H9 (cell line): ENCODE measurements at regions not wholly inside any gene's neighbourhood (a gene's known extent, or its start where the extent isn't known, plus 50 kb on each side); places are given as distances from the start of the nearest gene placed in this dataset.

Source experiments
- DNase-seq: peaks from one replicate; pipeline ENCODE4 v3.0.0-alpha.2; 2017
- H2AFZ ChIP-seq: one replicate; pipeline ENCODE4 v1.6.1; 2013; ENCODE audit warnings: mild to moderate bottlenecking, low read length, control low read depth, moderate library complexity
- H2AK5ac ChIP-seq: 2 replicates; pipeline ENCODE4 v1.6.1; 2013; ENCODE audit warnings: low read length, control low read depth, mixed read lengths; ENCODE audit not compliant: insufficient read length
- H2BK120ac ChIP-seq: one replicate; pipeline ENCODE4 v1.6.1; 2013; ENCODE audit warnings: low read depth, mild to moderate bottlenecking, low read length, control low read depth, inconsistent platforms; ENCODE audit not compliant: poor library complexity, severe bottlenecking
- H2BK12ac ChIP-seq: 2 replicates; pipeline ENCODE4 v1.6.1; 2013; ENCODE audit warnings: low read length, control low read depth, mixed read lengths, low read depth; ENCODE audit not compliant: insufficient read length
- H2BK15ac ChIP-seq: 2 replicates; pipeline ENCODE4 v1.6.1; 2013; ENCODE audit warnings: low read depth, low read length, control low read depth
- H2BK20ac ChIP-seq: one replicate; pipeline ENCODE4 v1.6.1; 2013; ENCODE audit warnings: low read depth, mild to moderate bottlenecking, low read length, control low read depth, inconsistent platforms; ENCODE audit not compliant: poor library complexity, severe bottlenecking
- H2BK5ac ChIP-seq: 2 replicates; pipeline ENCODE4 v1.6.1; 2013; ENCODE audit warnings: low read length, control low read depth, mixed read lengths; ENCODE audit not compliant: insufficient read length
- H3K14ac ChIP-seq: 2 replicates; pipeline ENCODE4 v1.6.1; 2013; ENCODE audit warnings: low read length, control low read depth; ENCODE audit not compliant: insufficient read depth
- H3K18ac ChIP-seq: 2 replicates; pipeline ENCODE4 v1.6.1; 2013; ENCODE audit warnings: low read depth, mild to moderate bottlenecking, mixed read lengths, low read length, control low read depth; ENCODE audit not compliant: insufficient read length
- H3K23ac ChIP-seq: 2 replicates; pipeline ENCODE4 v1.6.1; 2013; ENCODE audit warnings: low read length, control low read depth, mixed read lengths, low read depth; ENCODE audit not compliant: insufficient read length
- H3K23me2 ChIP-seq: 2 replicates; pipeline ENCODE4 v1.6.1; 2013; ENCODE audit warnings: low read depth, mild to moderate bottlenecking, mixed read lengths, low read length, control low read depth; ENCODE audit not compliant: insufficient read length, poor library complexity, severe bottlenecking
- H3K27ac ChIP-seq: 2 replicates; pipeline ENCODE4 v1.5.1; 2013; ENCODE audit warnings: low read length, control low read depth, mixed read lengths, low read depth; ENCODE audit not compliant: insufficient read length
- H3K27me3 ChIP-seq: 2 replicates; pipeline ENCODE4 v1.6.1; 2013; ENCODE audit warnings: low read length, control low read depth, inconsistent platforms; ENCODE audit not compliant: insufficient read depth
- H3K4ac ChIP-seq: 2 replicates; pipeline ENCODE4 v1.6.1; 2013; ENCODE audit warnings: low read depth, mild to moderate bottlenecking, control low read depth, inconsistent platforms, low read length, moderate library complexity
- H3K4me1 ChIP-seq: 2 replicates; pipeline ENCODE4 v1.6.1; 2013; ENCODE audit warnings: low read length, control low read depth, inconsistent platforms; ENCODE audit not compliant: insufficient read depth
- H3K4me2 ChIP-seq: 2 replicates; pipeline ENCODE4 v1.6.1; 2013; ENCODE audit warnings: low read length, control low read depth, mixed read lengths; ENCODE audit not compliant: insufficient read length, insufficient read depth
- H3K56ac ChIP-seq: 2 replicates; pipeline ENCODE4 v1.6.1; 2013; ENCODE audit warnings: low read depth, mild to moderate bottlenecking, mixed read lengths, low read length, control low read depth; ENCODE audit not compliant: insufficient read length
- H3K79me1 ChIP-seq: 2 replicates; pipeline ENCODE4 v1.6.1; 2013; ENCODE audit warnings: low read depth, mild to moderate bottlenecking, moderate library complexity, low read length, control low read depth, inconsistent platforms; ENCODE audit not compliant: insufficient read depth, poor library complexity, severe bottlenecking
- H3K79me2 ChIP-seq: 2 replicates; pipeline ENCODE4 v1.6.1; 2013; ENCODE audit warnings: low read length, control low read depth, inconsistent platforms; ENCODE audit not compliant: insufficient read depth
- H3K9ac ChIP-seq: 2 replicates; pipeline ENCODE4 v1.6.1; 2013; ENCODE audit warnings: low read length, control low read depth, mixed read lengths; ENCODE audit not compliant: insufficient read length; ENCODE audit errors: extremely low read depth
- H3K9me3 ChIP-seq: one replicate; pipeline ENCODE4 v1.6.1; 2013; ENCODE audit warnings: low read depth, low read length, inconsistent platforms; ENCODE audit not compliant: control insufficient read depth
- H3T11ph ChIP-seq: one replicate; pipeline ENCODE4 v1.6.1; 2013; ENCODE audit warnings: mild to moderate bottlenecking, low read length, control low read depth, inconsistent platforms
- H4K20me1 ChIP-seq: one replicate; pipeline ENCODE4 v1.6.1; 2013; ENCODE audit not compliant: control insufficient read depth, insufficient read length, insufficient read depth
- H4K5ac ChIP-seq: 2 replicates; pipeline ENCODE4 v1.6.1; 2013; ENCODE audit warnings: low read depth, mild to moderate bottlenecking, mixed read lengths, low read length, control low read depth; ENCODE audit not compliant: insufficient read length
- H4K8ac ChIP-seq: replicated peaks from 2 replicates; pipeline ENCODE4 v1.6.1; 2013; ENCODE audit warnings: low read length, control low read depth, mixed read lengths, low read depth; ENCODE audit not compliant: insufficient read length
- H4K91ac ChIP-seq: 2 replicates; pipeline ENCODE4 v1.6.1; 2013; ENCODE audit warnings: low read depth, mild to moderate bottlenecking, moderate library complexity, mixed read lengths, low read length, control low read depth; ENCODE audit not compliant: insufficient read length
- H3K27ac Mint-ChIP-seq, 3 experiments: 2 replicates in 2 of 3; 3 replicates in 1 of 3; pipeline ENCODE4 v1.8.0; 2020 to 2021; ENCODE audit warnings: mixed read lengths in 3 of 3, mild to moderate bottlenecking in 1 of 3, moderate library complexity in 1 of 3
- H3K27me3 Mint-ChIP-seq: 2 replicates; pipeline ENCODE4 v1.8.0; 2021; ENCODE audit warnings: low read depth, mild to moderate bottlenecking, moderate library complexity, mixed read lengths
- H3K36me3 Mint-ChIP-seq, 3 experiments: 2 replicates in 2 of 3; 3 replicates in 1 of 3; pipeline ENCODE4 v1.8.0; 2020 to 2021; ENCODE audit warnings: low read depth in 3 of 3, mixed read lengths in 3 of 3; ENCODE audit not compliant: insufficient read depth in 1 of 3
- H3K4me1 Mint-ChIP-seq, 2 experiments: 2 replicates each; pipeline ENCODE4 v1.8.0; 2020; ENCODE audit warnings: mixed read lengths in 2 of 2
- H3K4me3 Mint-ChIP-seq, 2 experiments: 2 replicates in 1 of 2; 3 replicates in 1 of 2; pipeline ENCODE4 v1.8.0; 2020 to 2021; ENCODE audit warnings: mild to moderate bottlenecking in 2 of 2, mixed read lengths in 2 of 2, moderate library complexity in 1 of 2
- H3K9me3 Mint-ChIP-seq, 2 experiments: 2 replicates in 1 of 2; 3 replicates in 1 of 2; pipeline ENCODE4 v1.8.0; 2020; ENCODE audit warnings: mild to moderate bottlenecking in 2 of 2, mixed read lengths in 2 of 2, moderate library complexity in 1 of 2
- CTCF ChIP-seq: fragments of 200-600 bp; sonication (generic); conservative IDR thresholded peaks from 3 replicates; pipeline ENCODE4 v1.8.0; 2021; ENCODE audit warnings: antibody characterized with exemption, mild to moderate bottlenecking
- WGBS: extraction: QIAGEN DNeasy Blood & Tissue Kit; methylation state at CpG from one replicate; pipeline ENCODE4 v1.1.7; 2013; ENCODE audit warnings: missing lambda C conversion rate, low lambda C conversion rate, mixed read lengths; ENCODE audit not compliant: insufficient read length; ENCODE audit errors: extremely low coverage; 5-methylcytosine and 5-hydroxymethylcytosine counted together

GRCh38 chr14:85858634-85859033 is 328.7 kb downstream of the FLRT2 start:
- H3K79me2 ChIP-seq, result no peaks in the 10 kb centered on the region
- no peak for TF ChIP-seq CTCF
- no peak overlapping the region for H3K4me2 ChIP-seq
- H3K23ac ChIP-seq, result no peak overlapping the region
- WGBS, result no CpG with 5 or more reads among the region's 2 CpGs
- no peak overlapping the region for H4K5ac ChIP-seq
- H3K27ac ChIP-seq, result no peak overlapping the region
- no peaks in the 10 kb centered on the region for H3K4me1 Mint-ChIP-seq
- H3K27me3 ChIP-seq, result no peaks in the 10 kb centered on the region
- no peak for DNase-seq
- H3K4ac ChIP-seq, result no peak overlapping the region
- no peaks in the 10 kb centered on the region for H3K9me3 Mint-ChIP-seq
- no peaks in the 10 kb centered on the region for H3K27me3 Mint-ChIP-seq
- H4K20me1 ChIP-seq, result no peaks in the 10 kb centered on the region
- H3K14ac ChIP-seq, result no peak overlapping the region
- H2AFZ ChIP-seq, result no peak overlapping the region
- H3T11ph ChIP-seq, result no peak overlapping the region
- no peak overlapping the region for H3K9ac ChIP-seq
- no peak overlapping the region for H2BK15ac ChIP-seq
- no peak overlapping the region for H3K4me3 Mint-ChIP-seq
- no peak overlapping the region for H2BK120ac ChIP-seq
- no peak overlapping the region for H3K56ac ChIP-seq
- no peak overlapping the region for H2BK5ac ChIP-seq
- no peak overlapping the region for H4K91ac ChIP-seq
- no peak overlapping the region for H3K27ac Mint-ChIP-seq
- H3K79me1 ChIP-seq, result no peaks in the 10 kb centered on the region
- H3K36me3 Mint-ChIP-seq, result no peaks in the 10 kb centered on the region
- H4K8ac ChIP-seq, result no peak overlapping the region
- no peak overlapping the region for H3K18ac ChIP-seq
- H3K9me3 ChIP-seq, result no peaks in the 10 kb centered on the region
- H2BK20ac ChIP-seq, result no peak overlapping the region
- H2BK12ac ChIP-seq, result no peak overlapping the region
- H2AK5ac ChIP-seq, result no peak overlapping the region
- H3K4me1 ChIP-seq, result no peaks in the 10 kb centered on the region
- no peaks in the 10 kb centered on the region for H3K23me2 ChIP-seq
